T-helper 2 cell treated with Interferon-gamma antibody and Interleukin-4, amounts not matched to agents 100 ng/mL and 5 ng/mL, for 36 hours (primary cell): ENCODE measurements at regions not wholly inside any gene's neighbourhood (a gene's known extent, or its start where the extent isn't known, plus 50 kb on each side); places are given as distances from the start of the nearest gene placed in this dataset.
"Not testable (repeated sequence)": the region's sequence is repeated elsewhere in the genome, so short reads cannot be mapped to it uniquely, and the experiment has no call there.

Source experiments
- intact Hi-C: fragments of 100-400 bp; cut with micrococcal nuclease; formaldehyde crosslinking; loops from one replicate; pipeline ENCODE4 v1.15.1; 2023

DNA sequence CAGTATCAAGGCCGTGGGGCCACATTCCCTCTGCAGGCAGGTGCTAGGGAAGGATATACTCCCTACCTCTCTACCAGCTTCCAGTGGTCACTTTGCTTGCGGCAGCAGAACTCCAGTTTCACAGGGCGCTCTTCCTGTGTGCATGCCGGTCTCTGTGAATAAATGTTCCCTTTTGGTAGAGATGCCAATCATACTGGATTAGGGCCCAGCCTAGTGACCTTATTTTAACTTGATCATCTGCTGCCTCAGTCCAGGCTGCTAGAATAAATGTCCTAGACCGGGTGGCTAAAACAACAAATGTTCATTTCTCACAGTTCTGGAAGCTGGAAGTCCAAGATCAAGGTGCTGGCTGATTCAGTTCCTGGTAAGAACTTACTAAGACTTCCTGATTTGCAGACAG, 198.8 kb upstream of the TMEM132C start:
- intact Hi-C loops, result loop anchor here (2.0 kb wide), 1 partner anchor 787 kb away; no protein-coding TSS in a partner anchor

DNA sequence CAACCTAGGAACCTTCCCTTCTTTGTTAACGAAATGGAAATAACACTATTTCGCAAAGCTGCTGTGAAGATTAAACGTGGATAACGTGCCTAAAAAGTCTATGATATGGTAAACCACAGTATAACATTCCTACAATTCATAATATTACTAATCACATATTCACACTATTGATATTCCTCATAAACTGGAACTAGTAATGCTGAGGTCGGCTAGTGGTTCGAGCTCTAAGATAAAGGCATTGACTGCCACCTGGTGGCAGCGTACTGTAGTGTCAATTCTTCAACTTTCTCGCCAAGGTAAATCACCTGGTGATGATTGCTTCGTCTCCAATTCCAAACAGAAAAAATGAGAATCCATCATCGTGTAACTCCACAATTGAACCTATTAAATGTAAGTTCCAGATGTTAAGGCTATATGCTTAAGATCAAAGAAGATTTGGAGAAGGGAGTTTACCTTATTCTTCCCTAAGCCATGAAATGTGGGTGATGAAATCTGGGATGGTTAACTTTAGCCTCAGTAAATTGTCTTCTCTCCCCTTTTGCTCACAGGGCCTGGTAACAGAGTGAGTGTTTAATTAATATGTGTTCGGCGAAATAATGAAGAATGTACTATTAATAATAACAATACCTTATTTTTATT, 197.5 kb upstream of the TMEM132C start:
- intact Hi-C loops, result loop anchor here (2.0 kb wide), 1 partner anchor 789 kb away; no protein-coding TSS in a partner anchor

DNA sequence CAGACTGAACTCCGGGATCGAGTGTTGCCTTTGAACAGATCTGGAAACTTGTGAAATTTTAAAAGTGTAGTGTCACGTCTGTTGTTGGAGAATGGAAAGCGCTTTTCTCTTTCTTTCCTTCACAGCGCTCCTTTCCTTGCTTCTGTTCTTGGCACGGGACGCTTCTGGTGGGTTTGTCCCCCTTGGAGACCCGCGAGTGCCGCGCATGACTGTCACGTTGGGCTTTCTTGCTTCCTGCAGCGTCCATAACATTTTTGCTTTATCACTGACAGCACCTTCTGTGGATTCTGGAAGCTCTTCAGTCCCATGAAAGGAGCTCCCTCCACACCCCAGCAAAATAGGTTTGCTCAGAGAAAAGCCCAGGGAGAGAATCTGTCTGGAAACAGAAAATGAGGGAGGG, 193.0 kb upstream of the TMEM132C start:
- intact Hi-C loops, result no loop called here

DNA sequence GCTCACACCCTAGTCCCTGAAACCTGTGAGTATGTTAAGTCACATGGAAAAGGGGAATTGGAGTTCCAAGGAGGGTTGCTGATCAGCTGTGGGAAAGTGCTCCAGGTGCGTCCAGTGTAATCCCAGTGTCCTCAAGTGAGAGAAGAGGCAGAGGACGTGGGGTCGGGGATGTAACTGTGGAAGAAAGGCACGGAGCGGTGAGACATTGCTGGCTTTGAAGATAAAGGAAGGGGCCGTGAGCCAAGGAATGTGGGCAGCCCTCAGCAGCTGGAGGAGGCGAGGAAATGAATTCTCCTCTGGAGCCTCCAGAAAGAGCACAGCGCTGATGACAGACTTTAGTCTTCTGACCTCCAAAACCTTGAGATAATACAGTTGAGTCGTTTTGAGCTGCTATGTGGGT, 191.6 kb upstream of the TMEM132C start:
- intact Hi-C loops, result no loop called here

DNA sequence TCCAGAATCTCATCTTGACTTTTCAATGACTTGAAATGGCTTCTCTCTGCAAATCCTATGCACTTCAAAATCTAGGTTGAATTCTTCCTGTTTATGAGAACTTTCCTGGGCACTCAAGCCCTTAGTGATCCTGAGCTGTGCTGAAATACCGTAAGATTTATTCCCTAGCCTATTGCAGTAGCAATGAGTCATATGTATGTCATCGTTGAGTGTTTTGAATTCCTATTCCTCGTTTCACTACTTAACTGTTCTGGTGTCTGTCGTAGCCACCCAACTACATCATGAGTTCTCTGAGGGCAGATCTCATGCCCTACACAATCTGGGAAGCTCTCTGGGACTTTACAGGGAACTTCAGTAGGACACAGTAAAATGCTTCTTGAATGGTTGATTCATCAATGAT, 190.8 kb upstream of the TMEM132C start:
- intact Hi-C loops, result no loop called here

DNA sequence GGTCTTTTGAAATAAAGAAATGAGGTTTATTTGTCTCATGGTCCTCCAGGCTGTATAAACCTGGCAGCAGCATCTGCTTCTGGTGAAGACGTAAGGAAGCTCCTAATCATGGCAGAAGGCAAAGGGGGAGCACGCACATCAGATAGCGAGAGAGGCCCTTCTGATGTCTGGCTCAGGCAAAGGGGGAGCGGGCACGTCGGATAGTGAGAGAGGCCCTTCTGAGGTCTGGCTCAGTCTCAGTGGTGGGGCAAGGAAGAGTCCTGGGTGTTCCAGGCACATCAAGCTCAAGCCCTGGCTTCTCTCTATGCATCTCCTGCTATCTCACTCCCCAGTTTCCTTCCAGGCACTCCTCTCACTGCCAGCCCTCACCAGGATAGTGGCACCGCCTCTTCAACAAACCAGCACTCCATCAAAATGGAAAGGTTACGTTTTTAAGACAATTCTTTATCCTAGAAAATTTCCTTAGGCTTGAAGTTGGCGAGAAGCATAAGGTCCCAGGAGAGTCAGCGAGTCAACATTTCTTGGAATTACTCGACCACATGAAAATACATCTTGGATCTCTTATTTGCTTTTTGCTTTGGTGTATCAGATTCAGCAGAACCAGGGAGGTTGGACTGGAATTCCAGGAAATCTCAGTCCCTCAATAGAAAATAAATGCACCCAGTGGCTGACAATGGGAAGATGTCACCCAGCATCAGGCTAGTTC, 189.6 kb upstream of the TMEM132C start:
- intact Hi-C loops, result no loop called here

DNA sequence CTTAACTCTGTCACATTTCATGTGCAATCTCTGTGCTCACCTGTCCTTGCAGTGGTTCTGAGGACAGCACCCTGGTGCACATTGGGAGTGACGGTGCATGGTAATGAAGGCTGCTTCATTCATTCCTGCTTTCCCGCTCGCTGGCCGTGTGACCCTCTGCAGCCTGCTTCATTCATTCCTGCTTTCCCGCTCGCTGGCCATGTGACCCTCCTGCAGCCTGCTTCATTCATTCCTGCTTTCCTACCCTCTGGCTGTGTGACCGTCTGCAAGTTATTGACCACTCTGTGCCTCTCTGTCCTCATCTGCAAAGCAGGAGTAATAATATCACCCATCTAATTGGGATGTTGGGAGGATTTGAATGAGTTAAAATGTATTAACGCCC, 189.1 kb upstream of the TMEM132C start:
- intact Hi-C loops, result no loop called here

DNA sequence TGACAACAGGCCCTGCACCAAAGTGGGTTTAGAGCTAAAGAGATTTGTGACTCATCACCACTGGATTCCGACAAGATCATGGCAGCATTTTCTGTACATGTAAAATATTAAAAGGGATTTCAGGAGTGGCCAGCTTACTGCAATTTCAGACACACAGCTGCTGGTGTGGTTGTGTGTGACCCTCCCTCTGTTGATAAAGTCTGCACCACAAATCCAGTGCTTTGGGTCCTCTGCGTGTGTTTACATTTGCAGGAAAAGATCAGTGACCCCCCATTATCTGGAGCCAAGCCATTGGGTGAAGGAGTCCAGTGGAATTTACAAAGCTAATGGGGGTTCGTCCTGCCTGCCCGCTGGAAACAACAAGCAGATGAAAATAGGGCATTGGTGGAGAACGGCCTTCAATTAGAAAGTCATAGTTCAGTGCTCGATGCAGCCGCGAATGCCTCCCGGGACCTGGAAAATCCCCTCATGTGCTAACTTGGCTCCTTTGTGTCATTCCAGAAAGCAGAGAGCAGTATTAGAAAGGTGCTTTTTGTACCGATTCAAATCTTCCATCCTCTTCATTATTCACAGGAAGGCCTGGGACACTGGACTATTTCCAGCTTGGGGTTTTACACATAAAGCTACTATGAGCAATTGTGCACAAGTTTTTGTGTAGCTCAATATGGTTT, 188.5 kb upstream of the TMEM132C start:
- intact Hi-C loops, result no loop called here

DNA sequence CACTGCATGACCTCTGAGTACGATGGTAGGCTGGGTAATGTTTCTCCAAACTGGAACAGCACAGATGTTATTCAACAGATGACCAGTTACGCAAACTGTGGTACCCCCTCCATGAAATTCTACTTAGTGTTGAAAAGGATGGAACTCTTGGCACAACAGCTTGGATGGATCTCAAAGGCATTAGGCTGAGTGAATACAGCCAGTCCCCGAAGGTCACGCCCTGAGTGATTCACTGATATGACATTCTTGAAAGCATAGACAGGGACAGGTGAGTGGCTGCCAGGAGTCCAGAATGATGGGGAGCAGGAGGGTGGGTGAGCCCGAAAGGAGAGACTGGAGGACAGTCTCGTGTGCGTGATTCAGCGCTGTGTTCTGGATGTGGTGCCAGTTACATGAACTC, 187.5 kb upstream of the TMEM132C start:
- intact Hi-C loops, result no loop called here

DNA sequence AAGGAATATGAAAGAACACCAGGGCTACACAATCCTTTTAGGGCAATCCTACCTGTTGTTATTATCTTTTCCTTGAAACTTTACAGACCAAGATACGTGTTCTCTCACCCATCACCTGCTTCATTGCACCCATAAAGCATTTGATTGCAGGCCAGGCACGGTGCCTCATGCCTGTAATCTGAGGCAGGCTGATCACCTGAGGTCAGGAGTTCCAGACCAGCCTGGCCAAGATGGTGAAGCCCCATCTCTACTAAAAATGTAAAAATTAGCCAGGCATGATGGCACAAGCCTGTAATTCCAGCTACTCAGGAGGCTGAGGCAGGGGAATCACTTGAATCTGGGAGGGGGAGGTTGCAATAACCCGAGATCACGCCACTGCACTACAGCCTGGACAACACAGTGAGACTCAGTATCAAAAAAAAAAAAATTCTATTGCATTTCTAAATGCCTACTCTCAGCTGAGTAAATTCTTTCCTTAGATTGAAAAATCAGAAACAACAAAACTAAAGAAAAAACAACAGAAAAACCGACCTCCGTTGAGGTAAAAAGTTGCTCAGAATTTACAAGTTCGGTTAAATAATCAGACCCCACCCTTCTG, 183.7 kb upstream of the TMEM132C start:
- intact Hi-C loops, result no loop called here

DNA sequence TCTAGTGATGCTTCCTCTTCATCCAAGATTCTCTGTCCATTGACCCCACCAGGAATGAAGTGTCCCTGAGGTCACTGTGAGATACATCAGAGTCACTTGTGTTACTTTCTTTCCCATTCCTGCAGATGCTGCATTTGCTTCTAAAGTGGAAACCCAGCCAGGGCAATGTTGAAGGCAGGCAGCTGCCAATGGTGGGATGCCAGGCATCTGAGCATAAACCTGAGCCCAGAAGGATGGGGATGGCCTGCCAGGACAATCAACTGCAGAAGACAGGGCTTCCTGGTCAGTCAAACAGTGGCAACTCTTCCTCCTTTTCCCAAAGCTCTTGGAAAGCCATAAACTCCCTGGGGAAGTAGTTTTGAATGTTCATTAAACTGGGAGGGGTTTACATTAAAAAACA, 178.0 kb upstream of the TMEM132C start:
- intact Hi-C loops, result no loop called here

DNA sequence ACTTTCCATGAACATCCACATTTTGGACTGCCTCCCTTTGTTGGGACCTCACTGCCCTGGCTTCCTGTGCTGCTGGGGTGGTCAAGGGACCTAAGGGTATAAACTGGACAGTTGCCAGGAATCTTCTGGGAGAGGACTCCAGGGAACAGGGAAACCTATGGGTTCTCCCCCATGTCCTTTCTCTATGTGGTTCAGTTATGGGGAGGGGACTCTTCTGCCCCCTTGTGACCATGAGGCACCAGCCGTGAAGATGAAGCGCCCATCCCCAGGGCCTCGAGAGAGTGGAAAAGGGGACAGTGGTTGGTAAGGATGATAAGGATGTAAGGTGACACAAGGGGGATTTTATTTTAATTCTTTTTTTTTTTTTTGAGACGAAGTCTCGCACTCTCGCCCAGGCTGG, 177.0 kb upstream of the TMEM132C start:
- intact Hi-C loops, result no loop called here

DNA sequence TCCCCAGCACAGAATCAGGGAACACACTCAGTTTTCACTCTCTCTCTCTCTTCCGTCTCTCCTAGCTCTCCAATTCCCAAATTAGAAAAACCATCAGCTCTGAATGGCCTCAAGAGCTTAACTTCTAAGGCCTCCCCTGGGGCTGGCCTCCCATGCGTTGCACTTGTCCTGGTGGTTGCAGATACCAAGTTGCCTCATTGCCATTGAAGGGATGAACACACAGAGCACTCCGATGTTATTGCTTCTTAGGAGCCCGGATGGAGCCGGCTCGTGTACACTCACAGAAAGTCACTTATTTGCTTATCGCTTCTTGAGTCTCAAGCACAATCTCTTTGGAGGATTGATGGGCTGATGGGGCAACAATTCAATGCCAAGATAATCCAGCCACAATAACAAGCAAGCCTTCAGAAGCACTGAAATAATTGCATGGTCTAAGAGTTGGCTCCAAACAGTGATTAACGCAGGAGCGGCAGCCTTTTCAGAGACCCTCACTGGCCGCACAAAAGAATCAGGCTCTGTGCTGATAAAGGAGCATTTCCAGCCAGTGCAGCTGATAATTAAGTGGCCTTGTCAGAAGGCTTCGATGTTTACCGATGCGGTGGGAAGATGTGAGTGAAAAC, 175.8 kb upstream of the TMEM132C start:
- intact Hi-C loops, result no loop called here

DNA sequence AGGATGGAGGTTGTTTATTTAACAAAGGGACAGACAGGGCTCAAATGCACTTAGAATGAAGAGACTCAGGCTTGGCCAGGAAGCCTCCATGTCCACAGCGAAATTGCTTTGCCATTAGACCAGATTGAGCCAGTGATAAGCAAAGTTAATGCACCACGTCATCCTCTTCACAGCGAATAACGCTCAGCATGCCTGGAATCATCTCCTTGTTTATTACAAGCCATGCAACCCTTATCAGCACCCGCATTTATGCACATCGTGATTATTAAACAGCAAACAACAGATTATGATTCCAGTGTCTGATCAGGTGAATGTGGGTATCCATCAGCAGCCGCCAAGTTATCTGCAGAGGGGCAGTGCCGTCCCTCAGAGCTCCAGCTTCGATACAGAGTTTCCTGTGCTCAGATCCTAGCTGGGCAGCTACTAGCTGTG, 175.0 kb upstream of the TMEM132C start:
- intact Hi-C loops, result no loop called here

DNA sequence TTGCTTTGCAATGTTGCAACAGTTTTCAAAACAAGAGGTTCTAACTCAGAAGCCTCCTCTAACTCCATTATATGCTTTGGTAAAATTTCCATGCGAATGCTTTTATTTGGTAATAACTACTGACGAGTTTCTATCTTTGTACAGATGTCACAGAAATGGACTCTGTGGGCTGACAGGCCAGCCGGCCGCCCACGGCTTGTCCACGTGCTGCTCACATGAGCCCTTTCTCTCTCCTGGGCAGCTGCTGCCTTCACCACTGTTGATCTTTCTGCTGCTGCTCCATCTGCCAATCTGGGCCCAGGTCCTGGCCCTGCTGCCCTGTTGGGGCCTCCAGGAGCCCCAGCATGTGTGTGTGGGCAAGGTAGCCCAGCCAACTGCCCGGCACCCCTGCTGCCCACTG, 168.2 kb upstream of the TMEM132C start:
- intact Hi-C loops, result no loop called here

DNA sequence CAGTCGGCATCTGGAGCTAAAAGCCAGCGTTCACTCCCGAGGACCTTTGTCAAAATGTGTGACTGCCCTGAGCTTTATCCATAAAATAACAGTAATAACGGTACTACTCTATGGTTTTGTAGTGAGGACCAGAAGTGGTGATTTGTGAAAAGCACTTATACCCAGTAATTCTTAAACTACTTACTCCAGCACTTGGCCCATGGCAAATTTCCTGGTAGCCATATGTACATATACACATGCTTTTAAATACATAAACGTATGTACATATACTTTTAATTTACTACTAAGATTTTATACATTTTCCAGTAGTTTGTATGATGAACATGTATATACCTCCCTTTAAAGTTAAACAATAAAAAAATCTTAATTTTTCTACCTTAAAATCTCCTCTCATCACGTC, 163.8 kb upstream of the TMEM132C start:
- intact Hi-C loops, result no loop called here

DNA sequence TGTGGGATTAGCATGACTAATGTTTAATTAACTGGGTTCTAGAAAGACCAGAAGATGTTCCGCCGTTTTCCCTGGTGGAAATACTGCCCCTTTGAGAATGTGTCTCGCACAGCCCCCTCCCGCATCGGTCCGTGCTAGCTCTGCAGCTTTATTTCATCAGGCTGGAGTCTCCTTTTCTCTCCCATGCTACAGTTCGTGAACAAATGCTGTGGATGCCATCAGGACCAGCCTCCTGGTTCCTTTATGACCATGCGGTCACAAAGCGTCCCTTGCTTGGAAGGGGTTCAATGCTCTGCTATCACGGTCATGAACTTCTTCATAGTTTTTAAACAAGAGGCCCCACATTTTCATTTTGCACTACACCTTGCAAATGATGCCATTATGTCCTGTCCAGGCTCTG, 157.7 kb upstream of the TMEM132C start:
- intact Hi-C loops, result no loop called here

DNA sequence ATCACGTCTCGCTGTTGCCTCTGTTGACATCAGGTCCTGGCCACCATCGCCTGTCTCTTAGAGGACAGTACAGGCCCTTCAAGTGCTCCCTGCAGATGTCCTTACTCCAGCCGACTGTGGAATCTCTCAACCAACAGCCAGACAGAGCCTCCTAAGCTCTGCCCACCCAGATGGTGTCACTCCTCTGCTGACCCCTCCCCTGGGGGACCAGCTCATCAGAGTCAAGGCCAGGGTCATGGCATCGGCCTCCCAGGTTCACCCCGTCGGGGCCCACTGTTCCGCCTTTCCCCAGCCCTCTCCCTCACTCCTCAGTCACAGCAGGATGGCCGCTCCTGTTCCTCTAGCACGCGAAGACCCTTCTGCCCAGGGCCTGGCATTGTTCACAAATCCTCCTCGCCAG, 157.3 kb upstream of the TMEM132C start:
- intact Hi-C loops, result no loop called here

DNA sequence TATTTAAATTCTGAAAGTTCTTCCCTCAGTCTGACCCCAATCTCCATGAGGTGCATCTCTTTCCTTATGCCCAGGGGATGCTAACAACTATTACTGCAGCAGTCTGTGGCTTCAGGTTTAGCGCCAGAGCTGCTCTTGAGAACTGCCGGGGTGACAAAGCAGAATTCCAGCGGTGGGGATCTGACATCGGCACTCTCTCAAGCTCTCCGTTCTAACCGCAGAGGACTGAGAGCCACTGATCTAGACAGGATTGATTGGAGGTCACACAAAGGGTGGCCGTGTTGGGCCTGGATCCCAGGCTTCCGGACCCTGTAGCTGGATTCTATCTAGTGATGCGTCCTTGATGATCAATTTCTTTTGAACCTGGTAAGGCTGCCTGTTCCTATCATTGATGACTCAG, 155.6 kb upstream of the TMEM132C start:
- intact Hi-C loops, result no loop called here

DNA sequence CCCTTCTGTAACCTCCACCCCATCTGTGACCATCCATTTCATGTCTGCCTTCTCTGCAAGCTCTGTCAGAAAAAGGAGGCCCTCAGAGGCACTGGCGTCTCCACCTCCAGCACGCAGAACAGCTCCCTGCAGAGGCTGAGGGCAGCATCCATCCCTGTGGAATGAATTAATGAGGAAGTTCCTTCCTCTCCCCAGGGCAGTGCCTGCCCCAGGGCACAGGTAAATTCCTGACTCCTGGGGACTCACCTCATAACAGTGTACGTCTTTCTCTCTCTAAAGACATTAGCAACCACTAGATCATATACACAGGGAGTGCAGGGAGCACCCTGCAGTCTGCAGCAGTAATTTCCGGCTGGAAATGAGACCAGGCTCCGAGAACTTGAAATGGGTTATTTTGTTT, 155.0 kb upstream of the TMEM132C start:
- intact Hi-C loops, result no loop called here

DNA sequence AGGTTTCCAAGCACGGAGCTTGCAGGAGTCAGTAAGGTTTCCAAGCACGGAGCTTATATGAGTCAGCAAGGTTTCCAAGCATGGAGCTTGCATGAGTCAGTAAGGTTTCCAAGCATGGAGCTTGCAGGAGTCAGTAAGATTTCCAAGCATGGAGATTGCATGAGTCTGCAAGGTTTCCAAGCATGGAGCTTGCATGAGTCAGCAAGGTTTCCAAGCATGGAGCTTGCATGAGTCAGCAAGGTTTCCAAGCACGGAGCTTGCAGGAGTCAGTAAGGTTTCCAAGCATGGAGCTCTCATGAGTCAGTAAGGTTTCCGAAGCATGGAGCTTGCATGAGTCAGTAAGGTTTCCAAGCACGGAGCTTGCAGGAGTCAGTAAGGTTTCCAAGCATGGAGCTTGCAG, 153.7 kb upstream of the TMEM132C start:
- intact Hi-C loops, result not testable (repeated sequence)

DNA sequence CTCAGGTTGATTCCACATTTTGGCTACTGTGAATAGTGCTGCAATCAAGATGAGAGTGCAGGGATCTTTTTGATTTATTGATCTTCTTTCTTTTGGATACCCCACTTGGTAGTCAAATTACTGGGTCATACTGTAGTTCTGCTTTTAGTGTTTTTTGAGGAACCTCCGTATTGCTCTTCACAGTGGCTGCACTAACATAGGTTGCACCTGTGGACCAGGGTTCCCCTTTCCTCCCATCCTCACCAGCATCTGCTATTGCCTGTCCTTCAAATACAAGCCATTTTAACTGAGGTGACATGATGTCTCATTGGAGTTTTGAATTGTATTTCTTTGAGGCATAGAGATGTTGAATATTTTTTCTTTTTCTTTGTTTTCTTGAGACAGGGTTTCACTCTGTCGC, 152.5 kb upstream of the TMEM132C start:
- intact Hi-C loops, result no loop called here
